ENCODE measurements at regions not wholly inside any gene's neighbourhood (a gene's known extent, or its start where the extent isn't known, plus 50 kb on each side); places are given as distances from the start of the nearest gene placed in this dataset.

- ChIA-PET CTCF (no interaction called here), POLR2A (no interaction called here)
- H3K36me3 Mint-ChIP-seq (ENCODE audit: low read depth), result no peaks in the 10 kb centered on the region
- TF ChIP-seq CTCF (IDR thresholded peaks at IDR 0.05), result no peak
- ATAC-seq (no peak), DNase-seq (no peak)
- H3K27me3 Mint-ChIP-seq, result no peaks in the 10 kb centered on the region
- no peak overlapping the region for H3K4me3 Mint-ChIP-seq
- no peaks in the 10 kb centered on the region for H3K4me1 Mint-ChIP-seq (ENCODE audit: low read depth)
- peaks cover 1% of the 10 kb centered on the region for H3K9me3 Mint-ChIP-seq
- H3K27ac Mint-ChIP-seq, result no peak overlapping the region
- intact Hi-C loops (cut with micrococcal nuclease), result no loop called here
These were observed 717.4 kb downstream of the NR2F1-AS1 start for GRCh38 chr5:92863666-92864065.

GRCh38 chr5:92861531-92862285 is 719.3 kb downstream of the NR2F1-AS1 start:
- POLR2A ChIA-PET, result no interaction called here
- no peak overlapping the region for H3K27ac Mint-ChIP-seq
- CTCF ChIA-PET, result no interaction called here
- H3K36me3 Mint-ChIP-seq (ENCODE audit: low read depth), result no peaks in the 10 kb centered on the region
- no peak for TF ChIP-seq CTCF (IDR thresholded peaks at IDR 0.05)
- H3K4me3 Mint-ChIP-seq, result no peak overlapping the region
- ATAC-seq, result no peak
- intact Hi-C loops (cut with micrococcal nuclease), result no loop called here
- no peaks in the 10 kb centered on the region for H3K27me3 Mint-ChIP-seq
- H3K4me1 Mint-ChIP-seq (ENCODE audit: low read depth), result no peaks in the 10 kb centered on the region
- no peak for DNase-seq
- H3K9me3 Mint-ChIP-seq, result peaks cover 3% of the 10 kb centered on the region

GRCh38 chr5:92860061-92860460 is 721.0 kb downstream of the NR2F1-AS1 start:
- DNase-seq (no peak), ATAC-seq (no peak)
- no peak for TF ChIP-seq CTCF (IDR thresholded peaks at IDR 0.05)
- Mint-ChIP-seq H3K9me3 (peaks cover 1% of the 10 kb centered on the region), H3K4me1 (ENCODE audit: low read depth) (no peaks in the 10 kb centered on the region), H3K4me3 (no peak overlapping the region), H3K36me3 (ENCODE audit: low read depth) (no peaks in the 10 kb centered on the region), H3K27ac (no peak overlapping the region), H3K27me3 (no peaks in the 10 kb centered on the region)
- ChIA-PET POLR2A (no interaction called here), CTCF (no interaction called here)
- intact Hi-C loops (cut with micrococcal nuclease), result no loop called here

GRCh38 chr5:92852219-92852618 is 728.8 kb downstream of the NR2F1-AS1 start:
- Mint-ChIP-seq H3K27me3 (no peaks in the 10 kb centered on the region), H3K4me3 (no peak overlapping the region)
- no peak for ATAC-seq

GRCh38 chr5:92850886-92851285 is 730.1 kb downstream of the NR2F1-AS1 start:
- Mint-ChIP-seq H3K4me1 (ENCODE audit: low read depth) (no peaks in the 10 kb centered on the region), H3K27ac (no peak overlapping the region), H3K36me3 (ENCODE audit: low read depth) (no peaks in the 10 kb centered on the region), H3K4me3 (no peak overlapping the region), H3K27me3 (no peaks in the 10 kb centered on the region), H3K9me3 (peaks cover 2% of the 10 kb centered on the region)
- CTCF ChIA-PET, result no interaction called here
- intact Hi-C loops (cut with micrococcal nuclease), result no loop called here
- no peak for DNase-seq
- POLR2A ChIA-PET, result no interaction called here
- ATAC-seq, result no peak
- TF ChIP-seq CTCF (IDR thresholded peaks at IDR 0.05), result no peak

More at GRCh38 chr5:92852219-92852618, 728.8 kb downstream of the NR2F1-AS1 start:
- ChIA-PET CTCF (no interaction called here), POLR2A (no interaction called here)
- no peak for DNase-seq
- TF ChIP-seq CTCF (IDR thresholded peaks at IDR 0.05), result no peak
- no peaks in the 10 kb centered on the region for H3K36me3 Mint-ChIP-seq (ENCODE audit: low read depth)
- H3K4me1 Mint-ChIP-seq (ENCODE audit: low read depth), result no peaks in the 10 kb centered on the region
- no peak overlapping the region for H3K27ac Mint-ChIP-seq
- intact Hi-C loops (cut with micrococcal nuclease), result no loop called here
- H3K9me3 Mint-ChIP-seq, result peaks cover 2% of the 10 kb centered on the region

Measured in activated CD8-positive, alpha-beta T cell treated with anti-CD3 and anti-CD28 coated beads for 36 hours (primary cell).